HG03457 (cell line): ENCODE measurements at regions not wholly inside any gene's neighbourhood (a gene's known extent, or its start where the extent isn't known, plus 50 kb on each side); places are given as distances from the start of the nearest gene placed in this dataset.

Experiments used
- ATAC-seq: cut with Tn5 transposase; IDR thresholded peaks from one replicate; pipeline ENCODE4 v1.9.1; 2021; ENCODE audit warnings: moderate number of reproducible peaks; ENCODE audit not compliant: unreplicated experiment

DNA sequence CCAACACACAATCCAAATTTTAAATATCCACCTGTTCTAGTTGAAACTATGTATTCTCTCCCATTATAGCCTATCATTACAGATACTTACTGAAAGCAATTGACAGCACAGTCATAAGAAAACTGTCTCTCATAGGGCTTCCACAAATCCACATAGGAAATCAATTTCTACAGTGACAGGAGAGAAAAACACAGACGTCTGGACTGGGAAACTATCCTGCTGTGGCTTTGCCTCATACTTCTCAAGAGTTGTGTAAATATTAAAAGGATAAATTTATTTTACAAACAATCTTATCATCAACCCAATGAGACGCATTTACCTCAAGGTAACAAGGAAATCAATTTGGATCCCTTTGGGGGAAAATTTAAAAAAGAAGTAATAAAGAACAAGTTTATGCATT, 517.5 kb downstream of the EFNA5 start:
- no peak for ATAC-seq

DNA sequence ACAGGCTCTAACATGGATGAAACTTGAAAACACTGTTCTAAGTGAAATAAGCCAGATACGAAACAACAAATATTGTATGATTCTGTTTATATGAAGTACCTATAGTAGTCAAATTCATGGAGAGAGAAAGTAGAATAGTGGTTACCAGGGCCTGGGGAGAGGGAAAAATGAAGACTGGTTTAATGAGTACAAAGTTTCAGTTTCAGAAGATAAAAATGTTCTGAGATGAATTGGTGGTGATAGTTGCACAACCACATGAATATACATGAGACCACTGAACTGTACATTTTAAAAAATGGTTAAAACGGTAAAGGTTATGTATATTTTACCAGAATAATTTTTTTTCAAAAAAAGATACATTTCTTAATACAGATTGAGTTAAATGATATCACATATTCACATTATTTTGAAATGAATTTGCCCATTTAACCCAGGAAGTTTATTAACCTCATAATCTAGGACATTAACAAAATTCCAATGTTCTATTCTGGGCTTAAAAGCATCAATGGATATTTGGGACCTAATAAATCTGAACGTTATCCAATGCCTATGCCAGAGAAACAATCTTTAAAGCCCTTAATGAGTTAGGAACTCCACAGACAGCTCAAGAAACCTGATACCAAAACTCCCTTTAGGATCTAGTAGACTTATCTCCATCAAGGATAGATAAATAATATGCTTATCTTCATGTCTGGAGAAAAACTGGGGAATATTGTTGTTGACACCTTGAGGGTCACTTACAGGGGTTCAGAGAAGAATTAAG, 521.3 kb downstream of the EFNA5 start:
- peak; percentile 96 for ATAC-seq

GRCh38 chr5:107147589-107147988, 523.1 kb downstream of the EFNA5 start:
- no peak for ATAC-seq

GRCh38 chr5:107146901-107147300, 523.8 kb downstream of the EFNA5 start:
- ATAC-seq = no peak

GRCh38 chr5:107135391-107135790, 535.3 kb downstream of the EFNA5 start:
- no peak for ATAC-seq

GRCh38 chr5:107134931-107135330, 535.8 kb downstream of the EFNA5 start:
- no peak for ATAC-seq

- no peak for ATAC-seq
Measured at GRCh38 chr5:107129051-107129450, 541.7 kb downstream of the EFNA5 start.

GRCh38 chr5:107127878-107128277, 542.9 kb downstream of the EFNA5 start:
- no peak for ATAC-seq

DNA sequence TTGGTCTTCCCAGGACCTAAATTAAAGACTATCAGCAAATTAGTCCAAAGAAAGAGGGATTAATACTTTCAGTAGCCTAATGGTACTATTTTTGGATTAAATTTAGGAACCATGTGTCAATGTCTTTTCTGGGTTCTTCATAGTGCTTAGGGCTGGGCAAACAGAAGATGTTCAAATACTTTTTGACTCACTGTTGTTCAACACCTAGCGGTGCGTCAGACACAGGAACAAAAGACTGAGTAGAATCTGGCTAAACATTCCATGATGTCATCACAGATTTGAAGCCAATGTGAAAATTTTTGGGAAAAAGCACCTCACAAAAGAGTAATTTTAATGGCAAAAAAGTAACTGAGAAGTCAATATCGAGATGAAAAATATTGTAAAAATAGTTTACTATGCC, 544.4 kb downstream of the EFNA5 start:
- ATAC-seq = no peak

DNA sequence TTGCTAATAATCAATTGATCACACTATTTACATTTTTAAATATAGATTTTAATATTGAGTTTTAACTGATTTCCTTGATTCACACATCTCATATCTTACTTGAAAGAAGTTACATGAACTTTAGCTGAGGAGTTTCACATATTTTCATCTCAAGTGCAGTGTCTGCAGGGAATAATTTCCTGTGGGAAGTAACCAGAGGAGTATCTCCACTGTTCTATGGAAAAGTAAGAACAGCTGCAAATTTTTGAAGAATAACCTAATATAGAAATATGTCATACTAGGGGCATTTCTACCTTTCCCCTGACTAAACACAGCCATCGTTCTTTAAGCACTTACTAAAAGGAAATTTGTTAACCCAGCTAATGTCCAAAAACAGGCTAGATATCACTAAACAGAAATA, 546.4 kb downstream of the EFNA5 start:
- ATAC-seq = no peak

GRCh38 chr5:107123014-107123413, 547.7 kb downstream of the EFNA5 start:
- ATAC-seq = no peak

DNA sequence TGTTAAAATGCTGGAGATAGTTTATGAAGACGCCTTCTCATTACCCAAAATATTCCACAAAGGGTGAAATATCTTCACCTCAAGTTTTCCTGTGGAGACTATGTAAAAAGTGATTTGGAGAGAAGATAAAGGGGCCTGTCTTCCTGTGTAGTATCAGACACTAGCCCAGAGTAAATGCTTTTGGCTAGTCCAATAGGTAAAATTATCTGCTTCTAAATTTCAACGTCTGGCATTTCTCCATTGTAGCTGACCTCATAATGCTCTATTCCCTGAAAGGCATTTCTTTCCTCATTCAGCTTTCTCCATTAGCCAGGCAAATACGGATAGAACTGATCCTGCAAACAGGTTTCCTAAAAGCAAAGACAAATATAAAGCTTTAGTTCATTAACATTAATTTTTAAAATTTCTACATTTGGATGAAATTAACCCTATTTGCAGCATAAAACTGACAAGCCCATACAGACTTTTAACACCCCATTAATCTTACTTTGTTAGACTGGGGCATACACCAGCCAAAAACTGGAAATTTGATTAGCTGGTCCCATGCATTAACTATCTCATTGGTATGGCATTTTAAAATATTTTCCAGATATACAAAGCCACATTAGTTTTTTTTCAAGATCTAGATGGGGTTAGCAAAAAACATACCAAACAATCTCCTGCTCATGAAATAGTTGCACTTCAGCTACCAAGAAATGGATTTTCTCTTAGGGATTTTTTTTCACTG, 548.8 kb downstream of the EFNA5 start:
- no peak for ATAC-seq

- ATAC-seq = no peak
Measured at GRCh38 chr5:107119656-107120055, 551.1 kb downstream of the EFNA5 start.

- ATAC-seq = no peak
Measured at GRCh38 chr5:107118184-107119019, 552.3 kb downstream of the EFNA5 start.

DNA sequence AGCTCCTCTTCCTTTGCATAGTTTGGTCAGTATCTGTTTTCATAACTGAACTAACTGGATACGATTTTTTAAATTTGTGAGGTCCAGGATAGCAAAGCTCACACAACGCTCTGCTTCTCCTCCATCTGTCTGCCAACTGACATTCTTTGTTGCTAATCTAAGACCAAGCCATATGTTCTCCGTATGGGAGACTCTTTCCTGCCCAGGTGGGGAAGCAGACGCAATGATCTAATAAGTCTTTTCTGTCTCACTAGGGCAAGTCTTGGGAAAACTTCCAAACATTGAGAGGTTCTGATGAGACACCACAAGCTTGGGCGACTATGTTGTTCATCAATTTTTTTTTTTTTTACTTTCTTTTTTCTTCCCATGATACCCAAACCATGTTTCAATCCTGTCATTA, 558.5 kb downstream of the EFNA5 start:
- no peak for ATAC-seq

DNA sequence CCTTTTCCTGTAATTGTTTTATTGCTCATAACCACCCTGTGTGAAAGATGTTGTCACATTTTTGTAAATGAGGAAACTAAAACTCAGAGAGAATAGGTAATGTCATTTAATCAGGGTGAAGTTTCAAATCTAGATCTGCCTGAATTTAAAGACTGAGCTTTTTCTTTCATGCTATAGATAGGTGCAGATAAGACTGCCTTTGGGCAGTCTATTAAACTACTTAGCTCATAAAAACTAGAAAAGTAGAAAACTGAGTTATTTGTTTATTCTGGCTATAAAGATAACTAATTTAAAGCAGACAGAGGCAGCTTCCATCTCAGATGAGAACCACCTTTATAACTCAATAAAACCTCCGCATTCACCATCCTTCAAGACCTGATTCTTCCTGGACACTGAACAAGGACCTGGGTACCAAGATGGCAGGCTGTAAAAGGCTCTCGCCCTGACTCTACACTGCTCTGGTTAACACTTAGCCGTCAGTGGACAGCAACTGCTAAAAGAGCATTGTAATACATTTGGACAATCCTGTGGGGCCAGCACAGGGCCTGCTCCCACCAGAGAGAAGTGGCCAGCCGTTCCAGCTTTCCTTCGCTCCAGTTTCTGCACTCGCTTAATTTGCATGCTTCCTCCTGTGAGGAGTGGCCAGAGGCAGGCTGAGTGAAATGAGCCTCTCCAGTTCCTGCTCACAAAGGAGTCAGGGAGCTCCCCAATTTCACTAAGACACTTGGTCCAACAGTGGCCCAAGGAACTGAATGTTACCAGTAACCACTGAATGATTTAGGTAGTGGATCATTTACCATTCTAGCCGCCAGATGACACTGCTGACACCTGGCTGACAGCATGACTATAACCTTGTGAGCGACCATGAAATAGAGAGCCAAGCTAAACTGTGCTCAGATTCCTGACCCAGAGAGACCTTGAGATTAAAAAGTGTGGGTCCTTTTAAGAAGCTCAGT, 566.4 kb downstream of the EFNA5 start:
- ATAC-seq = no peak

- ATAC-seq = no peak
Measured at GRCh38 chr5:107103522-107103921, 567.2 kb downstream of the EFNA5 start.

- no peak for ATAC-seq
Measured at GRCh38 chr5:107100121-107100520, 570.6 kb downstream of the EFNA5 start.

- no peak for ATAC-seq
Measured at GRCh38 chr5:107099506-107099905, 571.2 kb downstream of the EFNA5 start.

- ATAC-seq = no peak
Measured at GRCh38 chr5:107092695-107093094, 578.0 kb downstream of the EFNA5 start.
